Renal cortex interstitium (tissue), 11 donors: ENCODE measurements at regions not wholly inside any gene's neighbourhood (a gene's known extent, or its start where the extent isn't known, plus 50 kb on each side); places are given as distances from the start of the nearest gene placed in this dataset.
"Not testable (repeated sequence)": the region's sequence is repeated elsewhere in the genome, so short reads cannot be mapped to it uniquely, and the experiment has no call there.

Source experiments
- DNase-seq, 11 donors: peaks; one replicate each; pipeline ENCODE4 v3.0.0-alpha.2; 2013; ENCODE audit warnings: low read depth in 9 of 11, low spot score in 4 of 11; ENCODE audit errors: extremely low read depth in 1 of 11

DNA sequence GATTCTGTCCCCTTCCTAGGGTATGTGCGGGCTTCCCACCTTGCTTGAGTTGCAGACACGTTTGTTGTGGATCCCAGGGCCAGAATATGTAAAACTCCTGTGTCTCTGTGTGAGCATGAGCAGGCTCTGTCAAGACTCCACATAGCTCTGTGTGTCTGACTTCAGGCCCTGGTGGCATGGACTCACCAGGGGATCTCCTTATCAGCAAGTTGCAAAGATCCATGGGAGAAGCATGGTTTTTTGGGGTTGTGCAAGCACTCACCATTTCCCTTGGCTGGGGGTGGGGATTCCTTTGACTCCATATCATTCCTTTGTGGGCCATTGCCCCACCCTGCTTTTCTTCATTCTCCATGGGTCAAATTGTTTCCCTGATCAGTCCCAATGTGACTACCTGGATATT is 205.6 kb downstream of the TUSC1 start:
- no peak for DNase-seq

DNA sequence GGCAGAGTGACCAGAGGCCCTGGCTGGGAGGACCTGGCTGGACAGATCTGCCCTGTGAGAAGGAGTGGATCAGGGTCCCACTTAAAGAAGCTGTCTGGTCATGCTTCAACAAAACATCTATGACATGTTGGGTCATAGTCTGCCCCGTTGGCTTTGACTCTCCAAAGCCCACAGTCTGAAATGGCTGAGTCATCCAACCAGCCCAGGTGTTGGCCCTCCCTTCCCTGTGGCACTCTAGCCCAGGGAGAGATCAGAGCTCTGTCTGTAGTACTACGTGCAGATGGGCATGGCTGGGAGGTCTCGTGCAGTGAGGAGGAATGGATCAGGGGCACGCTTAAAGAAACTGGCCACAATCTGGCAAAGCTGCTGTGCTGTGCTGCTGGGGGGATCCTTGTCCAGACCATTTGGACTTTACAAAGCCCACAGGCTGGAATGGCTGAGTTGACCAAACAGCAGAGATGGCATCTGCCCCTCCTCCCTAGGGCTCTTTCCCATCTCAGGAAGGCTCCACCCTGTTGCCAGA is 206.1 kb downstream of the TUSC1 start:
- no peak for DNase-seq

DNA sequence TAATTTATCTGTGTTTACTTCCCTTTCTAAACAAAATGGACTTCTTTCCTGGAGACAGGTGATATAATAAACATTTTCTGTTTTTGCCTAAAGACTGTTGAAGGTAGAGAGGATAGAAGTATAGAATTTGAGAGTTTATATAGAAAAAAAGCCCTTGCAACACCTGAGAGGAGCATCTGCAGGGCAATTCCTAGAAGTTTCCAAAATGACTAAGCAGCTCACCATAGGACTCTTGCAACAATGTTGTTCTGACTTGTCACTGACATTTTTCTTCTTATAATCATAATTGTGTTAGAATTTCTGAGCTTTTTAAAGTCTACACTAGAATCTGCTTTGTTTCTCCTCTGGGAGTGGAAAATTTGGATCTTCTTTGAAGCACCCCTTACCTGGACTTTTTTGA is 216.8 kb downstream of the TUSC1 start:
- no peak for DNase-seq

DNA sequence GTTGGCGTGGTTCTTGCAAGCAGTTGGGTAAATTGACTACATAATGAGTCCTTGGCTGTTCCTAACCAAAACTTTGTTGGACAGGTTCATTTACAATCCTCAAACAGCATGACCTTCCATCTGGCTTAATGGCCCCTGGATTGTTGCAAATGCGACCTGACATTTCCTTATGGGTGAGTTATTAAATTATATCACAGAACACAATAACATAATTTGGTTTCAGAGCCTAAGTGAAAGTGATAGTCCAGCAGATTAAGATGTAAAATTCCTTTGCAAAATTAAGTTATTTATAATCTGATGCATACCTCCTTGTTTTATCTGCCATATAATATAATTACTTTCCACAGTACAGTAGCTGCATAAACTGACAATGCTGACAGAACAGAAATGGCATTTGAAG is 224.4 kb downstream of the TUSC1 start:
- no peak for DNase-seq

DNA sequence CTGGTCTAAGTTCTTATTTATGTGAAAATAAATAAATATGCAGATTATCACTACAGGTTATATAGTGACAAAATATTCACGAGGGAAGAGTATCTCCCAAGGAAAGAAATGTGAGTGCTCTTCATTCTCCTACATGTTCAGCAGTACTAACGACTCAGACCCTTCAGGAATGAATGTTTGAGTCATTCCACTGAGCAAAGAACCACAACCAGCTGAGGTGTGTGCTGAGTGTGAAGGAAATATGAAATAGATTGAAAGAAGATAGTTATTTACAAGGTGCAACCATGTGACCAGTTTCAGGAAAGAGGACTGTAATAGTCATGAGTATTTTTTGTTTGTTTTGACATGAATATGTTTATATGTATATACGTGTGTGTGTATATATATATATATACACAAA is 228.7 kb downstream of the TUSC1 start:
- no peak for DNase-seq

DNA sequence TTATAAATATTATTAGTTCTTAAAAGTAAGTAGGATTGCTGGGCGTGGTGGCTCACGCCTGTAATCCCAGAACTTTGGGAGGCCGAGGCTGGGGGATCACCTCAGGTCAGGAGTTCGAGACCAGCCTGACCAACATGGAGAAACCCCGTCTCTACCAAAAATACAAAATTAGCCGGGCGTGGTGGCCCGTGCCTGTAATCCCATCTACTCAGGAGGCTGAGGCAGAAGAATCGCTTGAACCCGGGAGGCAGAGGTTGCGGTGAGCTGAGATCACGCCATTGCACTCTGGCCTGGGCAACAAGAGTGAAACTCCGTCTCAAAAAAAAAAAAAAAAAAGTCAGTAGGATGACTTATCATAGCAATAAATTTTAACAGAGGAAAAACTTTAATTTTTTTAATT is 232.5 kb downstream of the TUSC1 start:
- not testable (repeated sequence) for DNase-seq

DNA sequence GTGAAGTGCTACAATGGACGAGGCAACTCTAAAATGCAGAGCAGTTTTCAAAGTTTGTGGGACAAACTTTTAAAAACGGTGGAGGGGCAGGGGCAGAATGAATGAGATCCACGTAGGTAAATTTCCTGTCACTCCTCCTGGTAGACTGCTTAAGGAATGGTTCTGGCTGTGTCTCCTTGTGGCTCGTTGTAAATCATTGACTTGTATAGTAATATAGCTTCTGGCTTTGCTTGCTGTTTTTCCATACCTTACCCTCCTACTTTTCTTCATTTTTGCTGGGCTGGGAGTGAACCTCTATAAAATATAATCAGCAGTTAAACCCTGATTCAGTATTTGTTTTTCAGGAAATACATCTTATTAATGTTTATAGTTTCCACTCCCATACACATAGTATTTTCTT is 235.7 kb downstream of the TUSC1 start:
- DNase-seq: peak in 7 of 11 donors; percentile 2 to 28 (median 16)

DNA sequence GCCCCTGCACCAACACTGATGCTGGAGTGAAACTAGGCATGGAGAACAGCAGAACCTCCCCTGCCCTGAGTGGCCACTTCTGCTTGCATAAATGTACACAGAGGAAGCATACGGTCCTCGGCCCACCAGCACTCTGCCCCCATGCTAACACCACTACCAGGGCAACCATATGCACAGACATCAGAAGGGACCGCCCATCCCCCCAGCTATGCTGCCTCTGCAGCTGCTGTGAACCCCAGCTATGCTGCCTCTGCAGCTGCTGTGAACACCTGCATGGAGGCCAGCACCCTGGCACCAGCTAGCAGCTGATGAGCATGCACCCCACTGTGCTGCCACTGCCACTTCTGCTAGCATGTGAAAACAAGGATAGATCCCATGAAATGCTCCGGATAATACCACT is 250.3 kb downstream of the TUSC1 start:
- DNase-seq: no peak

DNA sequence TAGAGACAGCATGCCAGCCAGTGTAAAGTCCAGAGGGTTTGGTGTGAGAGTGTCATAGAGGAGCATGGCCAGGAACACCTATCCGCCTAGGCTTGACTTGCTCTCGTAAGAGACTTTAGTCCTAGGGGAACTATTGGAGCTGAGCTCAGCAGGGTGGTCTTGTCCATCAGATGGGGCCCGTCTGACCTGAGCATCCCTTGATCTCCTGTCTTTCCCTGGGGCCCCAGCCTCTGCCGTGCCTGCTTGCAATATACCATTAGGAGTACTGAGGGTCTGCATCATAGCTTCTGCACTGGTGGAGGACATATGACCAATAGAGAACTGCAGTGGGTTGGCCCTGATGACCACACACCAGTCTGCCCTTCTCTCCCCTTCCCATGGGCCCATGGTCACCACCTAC is 251.0 kb downstream of the TUSC1 start:
- no peak for DNase-seq

DNA sequence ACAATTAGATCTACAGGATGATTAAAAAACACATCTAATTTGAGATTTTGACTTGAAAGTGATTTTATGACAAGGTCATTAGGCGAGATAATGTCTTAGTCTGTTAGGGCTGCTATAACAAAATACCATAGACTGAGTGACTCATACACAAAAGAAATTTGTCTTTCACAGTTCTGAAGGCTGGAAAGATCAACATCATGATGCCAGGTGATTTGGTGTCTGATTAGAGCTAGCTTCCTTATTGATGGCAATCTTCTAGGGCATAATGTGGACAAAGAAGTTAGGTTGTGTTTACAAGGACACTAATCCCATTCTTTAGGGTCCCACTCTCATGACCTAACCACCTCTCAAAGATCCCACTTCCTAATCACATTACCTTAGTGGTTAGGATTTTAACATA is 256.7 kb downstream of the TUSC1 start:
- DNase-seq: no peak

DNA sequence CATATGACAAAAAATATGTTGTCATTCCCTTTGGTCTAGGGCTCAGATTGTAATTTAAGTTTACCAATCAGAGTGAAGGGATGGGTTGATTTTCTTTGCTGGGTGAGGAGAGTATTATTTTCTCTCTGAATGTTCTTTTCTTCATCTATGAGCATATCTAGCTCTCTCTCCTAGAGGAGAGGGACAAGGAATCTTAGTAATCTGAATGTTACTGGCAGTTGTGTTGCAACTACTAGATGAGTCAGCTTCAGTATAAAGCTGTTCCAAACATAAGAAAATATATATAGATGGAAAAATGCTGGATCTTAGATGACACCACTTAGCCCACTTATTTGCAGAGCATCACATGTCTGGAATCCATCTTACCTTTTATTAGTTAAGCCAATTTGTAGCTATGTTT is 259.3 kb downstream of the TUSC1 start:
- no peak for DNase-seq

DNA sequence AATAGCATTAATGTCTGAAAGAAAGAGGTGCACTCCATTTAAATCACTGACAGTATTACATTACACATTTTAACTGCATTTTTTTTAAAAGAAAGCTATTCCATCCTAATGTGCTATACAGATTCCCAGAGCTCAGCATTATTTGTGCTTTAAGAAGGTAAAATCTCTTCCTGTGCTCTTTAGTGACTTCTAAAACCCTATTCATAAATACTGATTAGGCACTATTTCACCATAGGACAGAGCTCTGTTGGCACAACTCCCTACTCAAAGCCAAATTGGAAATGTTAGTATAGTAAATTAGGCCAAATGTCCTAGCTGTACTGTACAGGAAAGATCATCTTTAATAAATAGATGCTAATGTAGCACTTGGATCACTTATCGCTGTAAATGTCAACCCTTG is 262.5 kb downstream of the TUSC1 start:
- no peak for DNase-seq

DNA sequence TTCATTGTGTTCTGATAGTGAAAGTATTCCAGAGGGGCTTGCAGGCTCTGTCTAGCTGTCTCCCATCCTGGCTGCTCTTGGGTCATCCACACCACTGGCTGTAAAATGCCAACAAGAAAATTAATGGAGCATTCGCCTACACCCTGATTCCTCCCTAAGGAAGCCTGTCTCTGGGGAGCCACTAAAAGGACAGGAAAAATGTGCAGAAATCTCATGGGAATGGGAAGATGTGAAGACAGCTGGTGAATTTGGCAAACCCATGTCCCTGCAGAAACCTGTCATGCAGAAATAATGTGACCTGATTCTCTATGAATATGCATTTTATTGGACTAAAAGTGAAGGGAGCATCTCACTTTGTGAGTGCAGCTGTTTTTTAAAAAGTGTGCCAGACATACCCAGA is 265.6 kb downstream of the TUSC1 start:
- peak in 5 of 11 donors; percentile 2 to 17 (median 11) for DNase-seq

DNA sequence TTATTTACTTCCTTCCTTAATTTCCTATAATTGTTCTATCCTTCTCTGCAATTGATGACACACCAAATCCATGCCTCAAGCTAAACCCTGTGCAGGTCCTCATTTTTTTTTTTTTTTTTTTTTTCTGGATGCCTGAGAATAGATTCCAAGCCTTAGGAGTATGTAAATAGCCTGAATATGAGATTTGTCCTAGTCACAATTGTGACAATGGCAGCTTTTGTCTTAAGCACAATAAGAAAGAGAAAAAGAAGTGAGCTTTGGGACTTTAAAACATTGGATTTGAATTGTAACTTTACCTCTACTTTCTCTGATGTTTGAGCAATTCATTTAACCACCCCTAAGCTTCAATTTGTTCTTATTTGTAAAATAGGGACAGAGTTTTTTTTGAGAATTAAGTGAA is 280.5 kb downstream of the TUSC1 start:
- no peak for DNase-seq

DNA sequence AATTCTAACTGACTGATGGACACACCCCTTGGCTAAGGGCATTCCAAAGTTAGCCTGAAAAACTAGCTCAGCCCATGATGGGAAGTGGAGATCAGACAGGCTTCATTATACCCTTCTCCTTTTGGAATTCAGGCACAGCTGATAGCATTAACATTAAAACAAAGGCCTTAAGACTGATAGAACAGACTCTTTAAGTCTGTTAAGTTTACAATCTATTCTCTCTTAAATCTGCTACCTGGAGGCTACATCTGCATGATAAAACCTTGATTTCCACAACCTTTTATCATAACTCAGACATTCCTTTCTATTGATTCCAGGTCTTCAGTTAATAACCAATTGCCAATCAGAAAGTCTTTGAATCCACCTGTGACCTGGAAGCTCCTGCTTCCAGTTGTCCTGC is 281.4 kb downstream of the TUSC1 start:
- no peak for DNase-seq

DNA sequence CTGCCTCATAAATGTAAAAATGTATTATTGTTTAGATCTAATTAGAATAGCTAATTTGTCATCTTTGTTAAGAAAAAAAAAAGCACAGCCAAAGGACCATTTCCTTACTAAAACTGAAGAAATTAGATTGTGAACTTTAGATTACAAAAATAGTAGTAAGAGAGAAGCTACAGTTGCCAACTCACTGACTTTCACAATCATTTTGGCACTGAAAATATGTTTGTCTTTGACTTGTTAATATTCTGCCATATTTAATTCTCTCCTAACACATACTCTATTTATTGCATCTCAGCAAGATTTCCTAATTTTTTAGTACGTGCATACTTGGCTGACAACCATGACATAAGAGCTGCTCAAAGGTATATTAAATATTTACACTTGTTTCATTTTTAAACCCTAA is 297.1 kb downstream of the TUSC1 start:
- DNase-seq: no peak

DNA sequence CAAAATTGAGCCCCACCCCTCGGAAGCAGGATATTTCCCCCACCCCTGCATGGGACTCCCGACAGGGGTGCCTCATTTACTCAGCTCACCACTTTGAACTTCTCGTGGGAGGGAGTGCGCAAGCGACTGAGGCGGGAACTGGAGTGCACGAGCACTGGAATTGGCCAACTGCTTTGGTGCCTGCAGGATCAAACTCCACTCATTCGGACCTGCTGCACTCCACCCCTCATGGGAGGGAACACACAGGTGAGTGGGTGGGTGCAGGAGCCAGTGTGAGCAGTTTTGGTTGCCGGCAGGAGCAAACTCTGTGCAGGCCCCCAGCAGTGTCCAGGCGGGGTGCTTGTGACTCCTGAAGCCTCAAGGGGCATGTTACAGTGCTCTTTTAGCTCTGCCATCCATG is 301.2 kb downstream of the TUSC1 start:
- no peak for DNase-seq

DNA sequence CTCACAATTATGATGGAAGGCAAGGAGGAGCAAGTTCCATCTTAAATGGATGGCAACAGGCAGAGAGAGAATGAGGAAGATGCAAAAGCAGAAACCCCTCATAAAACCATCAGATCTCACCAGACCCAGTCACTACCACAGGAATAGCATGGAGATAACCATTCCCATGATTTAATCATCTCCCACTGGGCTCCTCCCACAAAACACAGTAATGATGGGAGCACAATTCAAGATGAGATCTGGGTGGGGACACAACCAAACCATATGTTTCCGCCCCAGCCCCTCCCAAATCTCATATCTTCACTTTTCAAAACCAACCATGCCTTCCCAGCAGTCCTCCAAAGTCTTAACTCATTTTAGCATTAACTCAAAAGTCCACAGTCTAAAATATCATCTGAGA is 304.0 kb downstream of the TUSC1 start:
- DNase-seq: no peak

DNA sequence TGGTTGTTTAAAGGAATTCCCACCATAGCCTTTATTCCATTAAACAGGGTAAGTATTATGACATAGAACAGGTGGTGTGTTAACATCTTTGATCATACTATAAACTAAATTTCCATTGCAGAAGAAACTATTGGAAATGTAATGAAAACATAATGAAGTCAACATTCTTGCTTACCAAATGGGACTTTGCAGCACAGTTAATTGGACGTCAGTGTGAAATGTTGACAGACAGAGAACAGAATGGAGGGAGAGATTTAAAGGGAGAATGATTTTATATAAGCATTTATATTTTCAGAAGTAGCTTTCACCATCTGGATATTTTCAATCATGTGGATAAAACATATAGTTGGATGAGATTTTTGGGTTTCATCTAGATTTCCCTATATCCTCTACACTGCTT is 311.3 kb downstream of the TUSC1 start:
- DNase-seq: no peak

DNA sequence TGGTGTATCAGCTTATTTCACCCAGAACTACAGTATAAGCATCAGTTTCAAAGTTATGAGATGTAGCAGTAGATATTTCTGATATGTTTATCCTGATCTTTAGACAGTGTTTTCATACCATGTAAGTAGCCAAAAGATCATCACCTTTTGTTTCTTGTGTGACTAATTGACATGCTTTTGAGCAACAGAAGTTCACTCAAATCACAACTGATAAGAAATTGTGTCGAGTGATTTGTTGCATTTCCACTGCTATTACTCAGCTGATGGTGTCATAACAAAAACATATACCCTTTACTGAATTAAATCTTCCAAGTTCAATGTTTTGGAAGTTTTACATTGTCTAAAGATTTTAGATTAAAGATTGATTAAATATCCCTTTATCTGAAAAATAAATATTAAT is 324.5 kb downstream of the TUSC1 start:
- DNase-seq: no peak

DNA sequence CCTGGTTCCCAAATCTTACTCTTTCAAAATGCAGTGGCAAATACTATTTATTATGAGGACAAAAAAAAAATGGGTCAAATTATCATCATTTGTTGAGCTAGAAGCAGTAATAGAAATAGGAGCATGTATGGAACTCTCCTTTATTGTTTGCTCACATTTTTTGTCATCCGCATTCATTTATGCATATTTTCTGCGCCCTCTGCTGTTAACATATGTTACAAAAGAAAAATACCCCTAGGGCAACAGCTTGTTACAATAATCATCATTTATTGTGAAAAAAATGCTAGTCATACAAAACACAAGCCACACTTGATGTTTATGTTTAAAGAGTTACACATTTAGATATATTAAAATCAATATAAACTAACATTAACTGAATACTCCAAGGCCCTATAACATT is 328.2 kb downstream of the TUSC1 start:
- DNase-seq: no peak

DNA sequence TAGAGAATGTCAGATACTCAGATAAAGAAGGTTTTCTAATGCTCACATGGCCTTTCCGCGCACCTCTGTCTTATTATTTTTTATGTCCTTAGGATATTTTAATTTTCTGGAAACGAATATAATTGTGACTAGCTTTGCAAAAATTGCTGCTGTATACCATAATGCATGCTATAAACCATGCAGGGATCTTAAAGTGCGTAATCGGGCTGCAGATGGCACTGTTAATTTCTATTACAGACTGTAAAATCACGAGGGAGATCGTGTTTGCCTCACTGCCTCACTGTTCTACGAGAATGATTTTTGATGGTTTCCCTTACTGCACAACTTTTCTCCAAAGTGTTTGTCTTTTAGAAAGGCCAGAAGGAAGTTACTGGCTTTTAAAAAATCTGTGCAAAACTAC is 356.1 kb downstream of the TUSC1 start:
- DNase-seq: peak in 2 of 11 donors; percentile 2 to 3
